ENCODE measurements at regions not wholly inside any gene's neighbourhood (a gene's known extent, or its start where the extent isn't known, plus 50 kb on each side); places are given as distances from the start of the nearest gene placed in this dataset.

- TF ChIP-seq POLR2A (IDR thresholded peaks at IDR 0.05) (no peak), POLR2AphosphoS5 (IDR thresholded peaks at IDR 0.05) (no peak), CTCF (IDR thresholded peaks at IDR 0.05) (no peak)
Observed at GRCh38 chr5:8341406-8341805, 472.5 kb downstream of the MTRR start.
